GM18873 (cell line): ENCODE measurements at regions not wholly inside any gene's neighbourhood (a gene's known extent, or its start where the extent isn't known, plus 50 kb on each side); places are given as distances from the start of the nearest gene placed in this dataset.
"Not testable (repeated sequence)": the region's sequence is repeated elsewhere in the genome, so short reads cannot be mapped to it uniquely, and the experiment has no call there.

ENCODE experiments used
- ATAC-seq: cut with Tn5 transposase; IDR thresholded peaks from one replicate; pipeline ENCODE4 v1.9.1; 2021; ENCODE audit warnings: mild to moderate bottlenecking, moderate library complexity, moderate number of reproducible peaks; ENCODE audit not compliant: unreplicated experiment, low FRiP score

DNA sequence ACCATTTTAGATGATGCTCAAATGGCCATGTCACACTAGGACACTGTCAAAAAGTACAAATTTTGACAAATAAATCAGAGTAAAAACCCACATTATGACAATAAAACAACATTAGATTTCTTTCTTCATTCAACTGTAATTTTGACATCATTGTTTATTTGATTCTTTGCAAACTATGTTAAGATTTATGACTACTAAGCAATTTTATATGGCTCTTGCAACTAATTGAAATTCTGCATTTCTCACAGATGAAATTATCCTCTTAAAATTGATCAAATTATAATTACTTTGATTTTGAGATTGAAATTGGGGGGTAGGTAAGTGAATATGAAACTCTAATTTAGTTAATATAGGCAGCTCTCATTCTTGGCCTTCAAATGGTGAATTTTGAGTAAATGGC, 59.8 kb downstream of the ATOH1 start:
- ATAC-seq, result no peak

- ATAC-seq, result no peak
Observed at GRCh38 chr4:93888768-93889167, 60.2 kb downstream of the ATOH1 start.

GRCh38 chr4:93891244-93891643, 62.7 kb downstream of the ATOH1 start:
- no peak for ATAC-seq

- no peak for ATAC-seq
Observed at GRCh38 chr4:93894995-93895394, 66.4 kb downstream of the ATOH1 start.

DNA sequence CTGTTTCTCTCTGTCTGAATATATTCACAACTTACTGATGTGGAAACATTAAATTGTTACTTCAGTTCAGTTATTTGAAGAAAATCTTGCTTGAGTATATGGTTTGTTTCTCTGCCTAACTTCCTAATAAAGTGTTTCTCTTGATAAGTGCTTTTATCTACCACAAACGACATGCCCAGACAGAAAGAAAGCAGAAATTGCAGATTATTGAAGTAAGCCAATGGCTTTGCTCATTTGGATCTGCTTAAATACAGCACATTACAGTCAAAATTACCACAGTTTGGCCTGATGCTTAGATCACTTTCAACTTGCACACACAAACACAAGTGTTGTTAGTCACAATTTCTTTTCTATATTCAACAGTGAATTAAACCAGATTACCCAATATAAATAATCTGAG, 68.0 kb downstream of the ATOH1 start:
- ATAC-seq, result no peak

DNA sequence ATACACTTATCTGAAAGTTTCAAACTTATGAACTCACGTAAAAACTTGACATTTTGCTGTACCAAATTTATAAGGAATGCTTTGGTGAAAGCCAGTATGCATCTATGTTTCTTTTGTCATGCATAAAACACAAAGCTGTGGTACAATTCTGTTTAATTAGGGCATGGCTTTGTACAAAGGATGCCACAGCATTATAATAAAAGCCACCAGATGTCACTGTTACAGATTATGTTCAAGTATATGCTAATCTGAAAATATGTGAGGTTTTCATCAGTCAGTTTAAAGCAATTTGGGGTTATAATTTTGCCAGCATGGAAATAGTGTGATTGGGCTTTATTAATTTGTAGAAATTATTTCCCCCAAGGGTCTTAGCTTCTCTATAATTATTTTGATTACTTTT, 69.0 kb downstream of the ATOH1 start:
- ATAC-seq, result no peak

- ATAC-seq, result no peak
Observed at GRCh38 chr4:93908778-93909177, 80.2 kb downstream of the ATOH1 start.

DNA sequence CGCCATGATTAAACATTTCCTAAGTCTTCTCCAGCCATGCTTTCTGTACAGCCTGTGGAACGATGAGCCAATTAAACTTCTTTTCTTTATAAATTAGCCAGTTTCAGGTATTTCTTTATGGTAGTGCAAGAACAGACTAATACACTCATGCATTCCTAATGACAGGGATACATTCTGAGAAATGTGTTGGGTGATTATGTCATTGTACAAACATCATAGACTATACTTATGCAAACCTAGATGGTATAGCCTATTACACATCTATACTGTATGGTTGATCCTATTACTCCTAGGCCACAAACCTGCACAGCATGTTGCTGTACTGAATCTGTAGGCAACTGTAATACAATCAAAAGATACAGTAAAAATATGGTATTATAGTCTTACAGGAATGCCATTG, 83.1 kb downstream of the ATOH1 start:
- no peak for ATAC-seq

DNA sequence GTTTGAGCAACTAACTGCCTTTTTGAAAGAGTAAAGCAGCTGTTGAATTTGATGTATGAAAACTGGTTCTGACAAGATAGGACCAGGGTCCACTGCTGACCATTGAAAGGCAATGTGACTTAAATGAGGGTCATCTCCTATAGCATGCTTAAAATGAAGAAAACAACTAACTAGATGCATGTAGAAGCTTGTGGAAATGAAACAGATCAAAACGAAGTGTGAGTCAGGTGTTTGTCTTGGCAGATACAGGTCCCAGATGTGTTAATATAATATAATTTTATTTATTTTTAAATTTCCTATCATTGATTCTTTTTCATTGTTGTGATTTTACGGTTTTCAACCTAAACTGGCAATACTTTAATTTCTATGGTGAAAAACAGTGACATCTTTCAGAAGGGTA, 83.6 kb downstream of the ATOH1 start:
- no peak for ATAC-seq

DNA sequence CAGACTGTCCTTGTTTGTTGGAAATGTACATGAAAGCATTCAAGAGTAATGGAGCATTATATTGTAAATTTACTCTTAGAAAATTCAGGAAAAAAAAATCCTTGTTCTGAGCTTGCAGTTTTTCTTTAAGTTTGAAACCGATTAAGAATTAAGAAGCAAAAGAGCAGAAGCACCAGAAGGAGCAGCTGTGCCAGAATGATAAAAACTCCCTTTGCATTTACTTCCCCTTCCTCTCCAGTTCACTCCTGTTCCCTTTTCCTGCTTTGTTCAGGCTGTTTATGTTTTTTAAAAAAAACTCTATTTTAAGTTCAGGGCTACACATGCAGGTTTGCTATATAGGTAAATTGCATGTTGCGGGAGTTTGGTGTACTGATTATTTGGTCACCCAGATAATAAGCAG, 90.3 kb downstream of the ATOH1 start:
- ATAC-seq, result no peak

DNA sequence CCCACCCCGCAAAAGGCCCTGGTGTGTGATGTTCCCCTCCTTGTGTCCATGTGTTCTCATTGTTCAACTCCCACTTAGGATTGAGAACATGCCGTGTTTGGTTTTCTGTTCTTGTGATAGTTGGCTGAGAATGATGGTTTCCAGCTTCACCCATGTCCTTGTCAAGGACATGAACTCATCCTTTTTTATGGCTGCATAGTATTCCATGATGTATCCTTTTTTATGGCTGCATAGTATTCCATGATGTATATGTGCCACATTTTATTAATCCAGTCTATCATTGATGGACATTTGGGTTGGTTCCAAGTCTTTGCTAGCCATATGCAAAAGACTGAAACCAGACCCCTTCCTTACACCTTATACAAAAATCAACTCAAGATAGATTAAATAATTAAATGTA, 95.0 kb downstream of the ATOH1 start:
- not testable (repeated sequence) for ATAC-seq

DNA sequence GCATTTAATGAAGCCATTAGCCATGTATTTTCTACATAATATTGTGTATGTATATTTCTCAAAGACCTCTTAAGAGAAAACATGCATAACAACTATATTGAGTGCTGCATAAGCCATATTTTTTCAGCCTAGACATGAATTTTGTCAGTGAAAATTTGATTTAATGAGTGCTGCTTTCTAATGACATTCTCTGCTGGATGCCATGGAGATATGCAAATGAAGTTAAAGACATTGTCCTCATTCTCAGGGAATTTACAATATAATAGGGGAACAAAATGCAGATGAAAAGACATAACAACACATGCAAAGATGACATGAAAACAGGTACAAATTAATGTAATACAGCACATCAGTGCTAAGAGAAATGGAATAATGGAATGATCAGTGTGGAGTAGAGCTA, 118.7 kb downstream of the ATOH1 start:
- ATAC-seq, result no peak

GRCh38 chr4:93950239-93950638, 121.7 kb downstream of the ATOH1 start:
- not testable (repeated sequence) for ATAC-seq

DNA sequence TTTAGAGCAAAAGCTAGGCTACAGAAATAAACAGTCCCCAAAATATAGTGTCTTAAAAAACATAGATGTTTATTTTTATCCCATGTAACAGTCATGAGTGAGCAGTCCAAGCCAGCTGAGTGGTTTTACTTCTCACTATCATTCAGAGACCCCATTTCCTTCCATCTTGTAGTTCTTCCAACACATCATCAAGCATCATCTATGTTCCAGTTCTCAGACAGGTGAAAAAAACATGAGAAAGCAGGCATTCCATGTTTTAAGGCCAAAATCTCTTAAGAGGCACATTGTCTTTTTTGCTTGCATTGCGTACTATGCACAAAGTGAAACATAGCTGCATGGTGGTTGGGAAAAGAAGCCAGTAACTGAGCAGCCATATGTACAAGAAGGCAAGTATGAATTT, 128.6 kb downstream of the ATOH1 start:
- ATAC-seq, result no peak

DNA sequence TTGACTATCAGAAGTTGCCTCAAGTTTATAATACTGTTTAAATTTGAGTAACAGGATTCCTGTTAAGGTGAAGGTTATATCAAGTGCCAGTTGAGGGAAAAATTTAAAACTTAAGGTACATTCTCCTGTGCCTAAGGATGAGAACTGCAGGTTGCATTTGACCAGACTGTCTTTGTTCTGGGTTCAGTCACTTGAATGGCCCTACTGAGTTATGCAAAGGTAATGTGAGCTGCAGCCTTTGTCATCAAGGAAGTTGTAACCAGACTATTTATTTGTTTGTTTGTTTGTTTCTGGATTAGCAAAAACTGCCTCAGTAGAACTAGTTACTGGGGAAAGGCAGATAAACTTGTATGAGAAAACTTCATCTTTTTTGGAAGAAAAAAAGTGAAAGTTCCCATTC, 131.9 kb downstream of the ATOH1 start:
- ATAC-seq, result no peak

GRCh38 chr4:93960916-93961315, 132.4 kb downstream of the ATOH1 start:
- ATAC-seq, result no peak

GRCh38 chr4:93981594-93981993, 153.0 kb downstream of the ATOH1 start:
- ATAC-seq, result no peak

- ATAC-seq, result no peak
Observed at GRCh38 chr4:93982255-93982654, 153.7 kb downstream of the ATOH1 start.

GRCh38 chr4:93983140-93983539, 154.6 kb downstream of the ATOH1 start:
- peak; percentile 97 for ATAC-seq

- no peak for ATAC-seq
Observed at GRCh38 chr4:93994175-93994994, 165.8 kb downstream of the ATOH1 start.

- ATAC-seq, result no peak
Observed at GRCh38 chr4:93996895-93997294, 168.3 kb downstream of the ATOH1 start.

GRCh38 chr4:94000559-94000958, 172.0 kb downstream of the ATOH1 start:
- no peak for ATAC-seq

DNA sequence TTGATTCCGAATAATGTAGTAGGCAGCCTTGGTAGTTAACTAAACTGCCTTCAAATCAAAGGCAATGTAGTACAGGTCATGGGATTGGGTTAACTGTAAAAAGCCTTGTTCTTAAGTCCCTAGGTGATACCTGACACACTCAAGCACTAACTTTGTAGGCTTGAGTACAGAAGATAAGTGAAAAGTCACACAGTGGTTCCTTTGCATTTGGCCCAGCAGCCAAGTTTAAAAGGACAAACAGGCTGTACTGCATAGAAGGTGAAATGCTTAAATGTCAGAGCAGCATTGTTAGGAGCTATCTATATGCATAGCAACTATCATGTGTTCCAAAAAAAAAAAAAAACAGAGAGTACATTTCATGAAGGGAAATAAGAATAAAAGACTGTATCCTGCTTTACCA, 178.4 kb downstream of the ATOH1 start:
- ATAC-seq, result no peak
